Transverse colon (tissue), 4 donors: ENCODE measurements at regions not wholly inside any gene's neighbourhood (a gene's known extent, or its start where the extent isn't known, plus 50 kb on each side); places are given as distances from the start of the nearest gene placed in this dataset.
"Not testable (repeated sequence)": the region's sequence is repeated elsewhere in the genome, so short reads cannot be mapped to it uniquely, and the experiment has no call there.

Experiments used
- DNase-seq: peaks from one replicate; pipeline ENCODE4 v3.0.0-alpha.2; 2019
- H3K27ac ChIP-seq, 4 donors: fragments of 200-600 bp; sonication (generic); 2 replicates each; pipeline ENCODE4 v1.5.1; 2016 to 2018; ENCODE audit warnings: inconsistent platforms in 4 of 4
- H3K27me3 ChIP-seq: fragments of 200-600 bp; sonication (generic); 2 replicates; pipeline ENCODE4 v1.5.1; 2017; ENCODE audit warnings: inconsistent platforms
- H3K36me3 ChIP-seq, 4 donors: fragments of 200-600 bp; sonication (generic); 2 replicates each; pipeline ENCODE4 v1.5.1; 2017 to 2019; ENCODE audit warnings: inconsistent platforms in 4 of 4
- H3K4me1 ChIP-seq, 4 donors: fragments of 200-600 bp; sonication (generic); 2 replicates each; pipeline ENCODE4 v1.5.1; 2017 to 2020; ENCODE audit warnings: inconsistent platforms in 4 of 4
- H3K4me3 ChIP-seq, 4 donors: fragments of 200-600 bp; sonication (generic); 1 replicate in 1 of 4; 2 replicates in 3 of 4; pipeline versions ENCODE4 v1.5.1 to v1.6.1; 2017 to 2019; ENCODE audit warnings: inconsistent platforms in 4 of 4
- H3K9me3 ChIP-seq, 2 donors: fragments of 200-600 bp; sonication (generic); 2 replicates each; pipeline ENCODE4 v1.5.1; 2017 to 2019; ENCODE audit warnings: inconsistent platforms in 2 of 2
- EP300 ChIP-seq: sonication (generic); formaldehyde crosslinking; IDR thresholded peaks from one replicate; pipeline ENCODE4 v1.6.1; 2017; ENCODE audit warnings: antibody characterized with exemption, low read depth
- POLR2A ChIP-seq: fragments of 450-650 bp; IDR thresholded peaks from one replicate; pipeline ENCODE4 v1.6.1; 2016; ENCODE audit warnings: antibody characterized with exemption, mild to moderate bottlenecking, moderate library complexity
- POLR2AphosphoS5 ChIP-seq, 3 donors: sonication (generic); formaldehyde crosslinking; IDR thresholded peaks; one replicate each; pipeline ENCODE4 v1.6.1; 2016; ENCODE audit warnings: antibody characterized with exemption in 3 of 3
- WGBS, 2 donors: methylation state at CpG; one replicate each; pipeline ENCODE4 v1.1.5; 2018; ENCODE audit warnings: low coverage in 1 of 2; 5-methylcytosine and 5-hydroxymethylcytosine counted together
- in situ Hi-C, 4 donors: fragments of 200-750 bp; cut with MboI; loops; one replicate each; pipeline versions ENCODE4 v1.15.0 to v1.15.1; 2017; ENCODE audit warnings: low sequenced_read_pairs in 3 of 4, low pct_ligation_motif_present in 1 of 4, low pct_unique_long_range_greater_than_20kb in 1 of 4
- intact Hi-C: fragments of 100-400 bp; cut with DNase I; formaldehyde crosslinking; loops from one replicate; pipeline ENCODE4 v1.15.1; 2023; ENCODE audit warnings: low total_unique reads
- TF ChIP-seq, protein P1 (sequence below), 5 experiments: fragments of 200-600 bp in 3 of 5; fragments of 450-650 bp in 2 of 5; sonication (generic) in 3 of 5; IDR thresholded peaks; 1 replicate in 2 of 5; 2 replicates in 3 of 5; pipeline ENCODE4 v1.5.1; 2016 to 2017; ENCODE audit warnings: antibody characterized with exemption in 5 of 5, inconsistent platforms in 3 of 5, mild to moderate bottlenecking in 2 of 5, moderate library complexity in 1 of 5

DNA sequence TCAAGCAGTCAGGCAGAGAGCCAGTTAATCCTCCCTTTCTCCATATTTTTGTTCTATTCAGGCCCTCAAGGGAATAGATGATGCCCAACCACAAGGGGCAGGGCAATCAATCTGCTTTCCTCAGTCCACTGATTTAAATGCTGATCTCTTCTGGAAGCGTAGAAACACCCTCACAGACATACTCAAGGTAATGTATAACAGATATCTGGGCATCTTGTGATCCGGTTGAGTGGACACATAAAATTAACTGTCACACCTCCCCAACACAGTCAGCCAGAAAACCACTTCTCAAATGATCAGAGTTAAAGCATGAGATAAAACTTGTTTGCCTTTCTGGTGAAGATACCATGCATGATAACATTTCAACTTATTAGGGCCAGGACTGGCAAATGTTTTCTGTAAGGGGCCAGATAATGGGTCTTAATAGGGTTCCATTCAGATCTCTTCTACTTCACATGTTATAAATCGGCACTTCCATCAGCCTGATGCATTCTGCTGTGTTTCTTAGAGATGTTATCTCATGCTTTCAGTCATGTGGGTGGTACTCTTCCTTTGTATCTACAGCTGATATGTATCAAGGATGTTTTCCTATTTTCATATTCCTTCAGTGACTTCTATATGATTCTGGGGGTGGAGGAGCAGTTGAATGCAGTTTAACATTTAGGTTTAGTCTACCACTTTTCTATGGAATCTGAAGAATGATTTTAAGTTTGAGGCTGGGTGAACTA is 58.9 kb upstream of the CNTLN start:
- Histone ChIP-seq H3K36me3 (no peaks in the 10 kb centered on the region), H3K4me3 (no peak overlapping the region), H3K4me1 (no peaks in the 10 kb centered on the region), H3K9me3 (no peaks in the 10 kb centered on the region), H3K27me3 (no peaks in the 10 kb centered on the region), H3K27ac (no peak overlapping the region)
- no peak for DNase-seq
- TF ChIP-seq EP300 (no peak), POLR2A (no peak), POLR2AphosphoS5 (IDR thresholded peaks at IDR 0.05) (no peak)
- TF ChIP-seq, protein P1, sequence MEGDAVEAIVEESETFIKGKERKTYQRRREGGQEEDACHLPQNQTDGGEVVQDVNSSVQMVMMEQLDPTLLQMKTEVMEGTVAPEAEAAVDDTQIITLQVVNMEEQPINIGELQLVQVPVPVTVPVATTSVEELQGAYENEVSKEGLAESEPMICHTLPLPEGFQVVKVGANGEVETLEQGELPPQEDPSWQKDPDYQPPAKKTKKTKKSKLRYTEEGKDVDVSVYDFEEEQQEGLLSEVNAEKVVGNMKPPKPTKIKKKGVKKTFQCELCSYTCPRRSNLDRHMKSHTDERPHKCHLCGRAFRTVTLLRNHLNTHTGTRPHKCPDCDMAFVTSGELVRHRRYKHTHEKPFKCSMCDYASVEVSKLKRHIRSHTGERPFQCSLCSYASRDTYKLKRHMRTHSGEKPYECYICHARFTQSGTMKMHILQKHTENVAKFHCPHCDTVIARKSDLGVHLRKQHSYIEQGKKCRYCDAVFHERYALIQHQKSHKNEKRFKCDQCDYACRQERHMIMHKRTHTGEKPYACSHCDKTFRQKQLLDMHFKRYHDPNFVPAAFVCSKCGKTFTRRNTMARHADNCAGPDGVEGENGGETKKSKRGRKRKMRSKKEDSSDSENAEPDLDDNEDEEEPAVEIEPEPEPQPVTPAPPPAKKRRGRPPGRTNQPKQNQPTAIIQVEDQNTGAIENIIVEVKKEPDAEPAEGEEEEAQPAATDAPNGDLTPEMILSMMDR (IDR thresholded peaks at IDR 0.05) = no peak
- 78 to 79% methylated on average over 3 of the region's 3 CpGs for WGBS, 2 donors
- intact Hi-C loops (no loop called here), in situ Hi-C loops (no loop called here)

DNA sequence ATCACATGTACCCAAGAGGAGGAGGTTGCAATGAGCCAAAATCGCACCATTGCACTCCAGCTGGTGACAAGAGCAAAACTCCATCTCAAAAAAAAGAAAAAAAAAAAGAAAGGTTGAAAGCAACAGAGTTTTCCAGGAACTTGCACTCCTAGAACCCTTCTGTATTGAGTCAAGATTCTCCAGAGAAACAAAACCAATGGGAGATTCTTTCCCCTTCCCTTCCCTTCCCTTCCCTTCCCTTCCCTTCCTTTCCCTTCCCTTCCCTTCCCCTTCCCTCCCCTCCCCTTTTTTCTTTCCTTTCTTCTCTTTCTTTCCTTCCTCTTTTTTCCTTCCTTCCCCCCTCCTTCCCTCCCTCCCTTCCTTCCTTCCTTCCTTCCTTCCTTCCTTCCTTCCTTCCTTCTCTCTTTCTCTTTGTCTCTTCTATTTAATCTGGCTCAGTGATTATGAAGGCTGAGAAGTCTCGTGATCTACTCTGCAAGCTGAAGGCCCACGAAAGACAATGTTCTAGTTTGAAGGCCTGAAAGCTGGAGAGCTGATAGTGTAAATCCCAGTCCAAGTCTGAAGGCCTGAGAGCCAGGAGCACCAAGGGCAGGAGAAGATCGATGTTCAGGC is 59.6 kb upstream of the CNTLN start:
- Histone ChIP-seq H3K9me3 (no peaks in the 10 kb centered on the region), H3K4me3 (no peak overlapping the region), H3K27me3 (no peaks in the 10 kb centered on the region), H3K27ac (no peak overlapping the region), H3K36me3 (no peaks in the 10 kb centered on the region), H3K4me1 (no peaks in the 10 kb centered on the region)
- intact Hi-C loops (no loop called here), in situ Hi-C loops (no loop called here)
- TF ChIP-seq POLR2AphosphoS5 (IDR thresholded peaks at IDR 0.05) = no peak
- TF ChIP-seq, protein P1 (IDR thresholded peaks at IDR 0.05) = no peak
- no peak for DNase-seq
- WGBS, 2 donors = 69 to 76% methylated on average over 3 to 4 of the region's 4 CpGs

DNA sequence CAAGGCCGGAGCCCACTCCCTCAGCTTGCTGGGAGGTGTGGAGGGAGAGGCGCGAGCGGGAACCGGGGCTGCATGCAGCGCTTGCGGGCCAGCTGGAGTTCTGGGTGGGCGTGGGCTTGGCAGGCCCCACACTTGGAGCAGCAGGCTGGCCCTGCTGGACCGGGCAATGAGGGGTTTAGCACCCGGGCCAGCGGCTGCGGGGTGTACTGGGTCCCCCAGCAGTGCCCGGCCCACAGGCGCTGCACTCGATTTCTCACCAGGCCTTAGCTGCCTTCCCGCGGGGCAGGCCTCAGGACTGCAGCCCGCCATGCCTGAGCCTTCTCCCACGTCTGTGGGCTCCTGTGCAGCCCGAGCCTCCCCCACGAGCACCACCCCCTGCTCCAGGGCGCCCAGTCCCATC is 62.3 kb upstream of the CNTLN start:
- H3K27me3 ChIP-seq, H3K36me3 ChIP-seq, H3K4me1 ChIP-seq, H3K27ac ChIP-seq, H3K4me3 ChIP-seq, intact Hi-C loops, H3K9me3 ChIP-seq, DNase-seq, in situ Hi-C loops: not testable (repeated sequence)
- 88 to 100% methylated on average over 2 to 17 of the region's 22 CpGs for WGBS, 2 donors

DNA sequence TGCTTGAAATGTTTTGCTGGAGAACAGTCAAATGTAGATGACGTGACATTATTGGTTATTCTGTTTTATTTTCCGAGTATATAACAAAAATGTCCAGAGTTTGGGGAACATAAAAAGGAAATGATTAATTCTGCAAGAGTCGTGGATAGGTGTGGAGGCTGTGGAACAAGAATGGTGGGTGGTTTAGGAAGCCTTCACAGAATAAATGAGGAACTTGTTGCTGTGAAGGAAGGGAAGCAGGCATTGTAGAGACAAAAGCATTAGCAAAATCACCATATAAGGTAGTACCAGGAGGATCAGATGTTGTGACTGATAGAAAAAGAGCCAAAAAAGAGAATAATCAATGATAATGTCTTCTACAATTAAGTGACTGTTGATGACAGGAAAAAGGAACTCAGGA is 66.2 kb upstream of the CNTLN start:
- WGBS, 2 donors = 74 to 81% methylated on average over 3 of the region's 3 CpGs
- no peak for DNase-seq
- Histone ChIP-seq H3K4me1 (no peaks in the 10 kb centered on the region), H3K9me3 (no peaks in the 10 kb centered on the region), H3K27ac (no peak overlapping the region), H3K36me3 (no peaks in the 10 kb centered on the region), H3K4me3 (no peak overlapping the region), H3K27me3 (no peaks in the 10 kb centered on the region)
- in situ Hi-C loops (no loop called here), intact Hi-C loops (no loop called here)
- no peak for TF ChIP-seq POLR2A
- no peak for TF ChIP-seq POLR2AphosphoS5 (IDR thresholded peaks at IDR 0.05)
- TF ChIP-seq, protein P1 (IDR thresholded peaks at IDR 0.05) = no peak
- no peak for TF ChIP-seq EP300

DNA sequence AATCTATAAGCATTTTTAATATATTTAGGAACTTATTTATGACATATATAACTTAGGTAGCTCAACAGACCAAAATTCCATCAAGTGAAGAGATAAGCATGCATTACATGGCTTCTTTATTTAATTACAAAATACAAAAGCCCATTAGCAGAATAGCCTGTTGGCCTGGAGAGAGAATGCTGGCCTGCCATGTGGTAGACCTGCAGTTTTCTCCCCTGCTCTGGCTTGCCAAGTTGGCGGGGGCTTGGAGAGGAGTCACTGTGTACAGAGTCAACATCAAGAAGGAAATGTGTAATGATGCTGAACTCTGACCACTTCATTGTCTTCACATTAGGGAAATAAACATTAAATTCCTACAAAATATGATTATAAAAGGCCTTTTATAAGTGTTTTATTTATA is 69.8 kb upstream of the CNTLN start:
- Histone ChIP-seq H3K27ac (no peak overlapping the region), H3K4me3 (no peak overlapping the region), H3K36me3 (no peaks in the 10 kb centered on the region), H3K9me3 (no peaks in the 10 kb centered on the region), H3K27me3 (no peaks in the 10 kb centered on the region), H3K4me1 (no peaks in the 10 kb centered on the region)
- TF ChIP-seq POLR2AphosphoS5 (IDR thresholded peaks at IDR 0.05) = no peak
- TF ChIP-seq POLR2A = no peak
- TF ChIP-seq EP300 = no peak
- TF ChIP-seq, protein P1 (IDR thresholded peaks at IDR 0.05) = no peak
- WGBS, 2 donors = 56 to 59% methylated on average over 1 of the region's 1 CpG
- in situ Hi-C loops (no loop called here), intact Hi-C loops (no loop called here)
- no peak for DNase-seq
